Uterus (tissue), 3 donors: ENCODE measurements at regions not wholly inside any gene's neighbourhood (a gene's known extent, or its start where the extent isn't known, plus 50 kb on each side); places are given as distances from the start of the nearest gene placed in this dataset.

Source experiments
- DNase-seq, 2 donors: peaks; one replicate each; pipeline ENCODE4 v3.0.0-alpha.2; 2019 to 2020
- H3K27ac ChIP-seq, 2 donors: fragments of 200-600 bp; sonication (generic); 1 replicate in 1 of 2; 2 replicates in 1 of 2; pipeline ENCODE4 v1.5.1; 2016 to 2018
- H3K27me3 ChIP-seq, 2 donors: fragments of 200-600 bp; sonication (generic); one replicate each; pipeline ENCODE4 v1.5.1; 2018 to 2019; ENCODE audit warnings: control low read depth in 1 of 2
- H3K36me3 ChIP-seq, 2 donors: fragments of 200-600 bp; sonication (generic); one replicate each; pipeline ENCODE4 v1.5.1; 2019; ENCODE audit warnings: control low read depth in 1 of 2
- H3K4me1 ChIP-seq, 2 donors: fragments of 200-600 bp; sonication (generic); one replicate each; pipeline ENCODE4 v1.5.1; 2018 to 2019; ENCODE audit warnings: control low read depth in 1 of 2
- H3K4me3 ChIP-seq, 2 donors: fragments of 200-600 bp; sonication (generic); 1 replicate in 1 of 2; 2 replicates in 1 of 2; pipeline ENCODE4 v1.5.1; 2018 to 2019; ENCODE audit warnings: mild to moderate bottlenecking in 1 of 2
- H3K9me3 ChIP-seq, 2 donors: fragments of 200-600 bp; sonication (generic); one replicate each; pipeline ENCODE4 v1.5.1; 2019; ENCODE audit warnings: control low read depth in 1 of 2
- POLR2A ChIP-seq, 2 donors: fragments of 450-650 bp; IDR thresholded peaks; one replicate each; pipeline ENCODE4 v1.6.1; 2016; ENCODE audit warnings: antibody characterized with exemption in 2 of 2, mild to moderate bottlenecking in 1 of 2, moderate library complexity in 1 of 2
- intact Hi-C: fragments of 100-400 bp; cut with DNase I; formaldehyde crosslinking; loops from one replicate; pipeline ENCODE4 v1.15.1; 2023; ENCODE audit warnings: low total_unique reads
- TF ChIP-seq, protein P1 (sequence below), 4 experiments: fragments of 200-600 bp in 2 of 4; fragments of 450-650 bp in 2 of 4; sonication (generic) in 2 of 4; IDR thresholded peaks; one replicate each; pipeline ENCODE4 v1.5.1; 2016 to 2019; ENCODE audit warnings: antibody characterized with exemption in 4 of 4, mild to moderate bottlenecking in 2 of 4, moderate library complexity in 1 of 4
- donor health status: DM: yes; HTN: yes; CAD: no.

DNA sequence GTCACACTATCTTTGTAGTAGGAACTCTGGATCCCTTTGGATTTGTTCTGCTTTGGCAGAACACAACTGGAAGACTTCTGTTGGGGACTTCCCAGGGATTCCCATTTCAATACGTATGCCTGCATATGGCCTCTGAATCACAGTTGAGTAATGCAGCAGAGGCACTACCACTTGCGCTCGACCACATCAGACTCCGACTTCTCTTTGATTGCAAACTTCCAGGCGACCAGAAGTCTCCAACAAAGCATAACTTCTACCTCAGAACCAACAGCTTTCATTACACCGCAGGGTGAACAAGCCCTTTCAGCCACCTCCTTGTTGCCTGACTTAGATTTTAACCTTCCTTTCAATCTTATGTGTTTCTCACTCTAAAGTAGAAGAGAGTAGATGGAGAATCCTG lies 924.4 kb downstream of the IGSF11 start:
- Histone ChIP-seq H3K9me3 (no peaks in the 10 kb centered on the region), H3K4me1 (no peaks in the 10 kb centered on the region), H3K27me3 (no peaks in the 10 kb centered on the region), H3K27ac (no peak overlapping the region), H3K4me3 (no peak overlapping the region), H3K36me3 (no peaks in the 10 kb centered on the region)
- DNase-seq = no peak
- TF ChIP-seq POLR2A (IDR thresholded peaks at IDR 0.05) = no peak
- TF ChIP-seq, protein P1, sequence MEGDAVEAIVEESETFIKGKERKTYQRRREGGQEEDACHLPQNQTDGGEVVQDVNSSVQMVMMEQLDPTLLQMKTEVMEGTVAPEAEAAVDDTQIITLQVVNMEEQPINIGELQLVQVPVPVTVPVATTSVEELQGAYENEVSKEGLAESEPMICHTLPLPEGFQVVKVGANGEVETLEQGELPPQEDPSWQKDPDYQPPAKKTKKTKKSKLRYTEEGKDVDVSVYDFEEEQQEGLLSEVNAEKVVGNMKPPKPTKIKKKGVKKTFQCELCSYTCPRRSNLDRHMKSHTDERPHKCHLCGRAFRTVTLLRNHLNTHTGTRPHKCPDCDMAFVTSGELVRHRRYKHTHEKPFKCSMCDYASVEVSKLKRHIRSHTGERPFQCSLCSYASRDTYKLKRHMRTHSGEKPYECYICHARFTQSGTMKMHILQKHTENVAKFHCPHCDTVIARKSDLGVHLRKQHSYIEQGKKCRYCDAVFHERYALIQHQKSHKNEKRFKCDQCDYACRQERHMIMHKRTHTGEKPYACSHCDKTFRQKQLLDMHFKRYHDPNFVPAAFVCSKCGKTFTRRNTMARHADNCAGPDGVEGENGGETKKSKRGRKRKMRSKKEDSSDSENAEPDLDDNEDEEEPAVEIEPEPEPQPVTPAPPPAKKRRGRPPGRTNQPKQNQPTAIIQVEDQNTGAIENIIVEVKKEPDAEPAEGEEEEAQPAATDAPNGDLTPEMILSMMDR (IDR thresholded peaks at IDR 0.05) = no peak
- intact Hi-C loops = no loop called here

DNA sequence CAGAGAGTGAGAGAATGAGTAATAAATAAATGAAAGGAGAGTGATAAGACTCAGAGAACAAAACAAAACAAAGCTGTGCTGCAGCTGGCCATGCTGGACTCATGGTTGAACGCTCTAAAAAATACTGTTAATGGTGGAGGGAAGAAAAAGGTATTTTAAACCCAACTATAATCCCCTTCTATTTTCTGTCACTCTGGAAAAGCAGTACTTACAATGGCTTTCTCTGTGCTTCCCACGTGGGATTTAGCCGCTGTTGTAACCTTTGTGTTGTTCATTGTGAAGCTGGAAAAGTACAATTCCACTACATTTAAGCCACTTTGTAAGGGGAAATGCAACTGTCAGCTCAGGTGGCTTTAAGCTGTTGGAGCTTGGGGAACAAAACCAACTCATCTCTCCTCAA lies 917.7 kb downstream of the IGSF11 start:
- H3K9me3 ChIP-seq = no peaks in the 10 kb centered on the region
- no peak overlapping the region for H3K27ac ChIP-seq
- H3K4me1 ChIP-seq = no peaks in the 10 kb centered on the region
- no peak for TF ChIP-seq POLR2A (IDR thresholded peaks at IDR 0.05)
- no peaks in the 10 kb centered on the region for H3K27me3 ChIP-seq
- H3K36me3 ChIP-seq = no peaks in the 10 kb centered on the region
- H3K4me3 ChIP-seq = no peak overlapping the region
- DNase-seq = no peak
- intact Hi-C loops = no loop called here

DNA sequence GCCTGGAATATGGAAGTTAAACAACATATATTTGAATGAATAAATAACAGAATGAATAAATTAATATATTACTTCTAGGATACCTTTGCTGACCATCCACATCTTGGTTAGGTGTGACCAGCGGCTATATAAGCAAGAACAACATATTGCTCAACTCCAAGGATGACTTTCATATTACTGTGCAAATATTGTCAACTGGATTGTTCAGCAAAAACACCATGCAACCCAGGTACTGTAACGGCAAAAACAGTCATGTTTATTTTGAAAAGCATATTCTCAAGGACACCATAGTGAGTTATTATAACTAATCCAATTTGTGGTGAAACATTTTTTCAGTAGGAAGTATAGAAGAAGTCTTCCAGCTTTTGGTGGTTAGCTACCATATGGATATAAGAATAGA lies 907.9 kb downstream of the IGSF11 start:
- no peaks in the 10 kb centered on the region for H3K4me1 ChIP-seq
- no peaks in the 10 kb centered on the region for H3K36me3 ChIP-seq
- H3K27ac ChIP-seq = no peak overlapping the region
- H3K27me3 ChIP-seq = no peaks in the 10 kb centered on the region
- no peak for TF ChIP-seq POLR2A (IDR thresholded peaks at IDR 0.05)
- TF ChIP-seq, protein P1 (IDR thresholded peaks at IDR 0.05) = no peak
- no peaks in the 10 kb centered on the region for H3K9me3 ChIP-seq
- no peak overlapping the region for H3K4me3 ChIP-seq
- intact Hi-C loops = no loop called here
- DNase-seq = no peak

DNA sequence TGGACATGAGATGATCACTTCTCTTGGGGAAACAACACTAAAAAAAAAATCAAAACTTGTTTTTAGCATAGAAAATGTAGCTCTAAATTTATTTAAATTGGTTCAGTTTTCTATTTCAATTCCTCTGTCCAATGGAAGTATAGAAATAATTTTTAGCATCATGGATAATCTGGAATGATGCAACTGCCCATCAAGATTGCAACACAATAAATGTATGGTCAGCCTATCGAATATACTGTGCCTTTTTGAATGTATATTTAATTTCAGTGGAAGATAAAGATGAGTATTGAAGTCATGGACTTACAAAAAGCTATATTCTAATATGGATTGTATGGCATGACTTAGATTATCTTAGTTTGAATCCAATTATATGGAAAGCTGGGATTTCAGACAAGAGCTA lies 906.7 kb downstream of the IGSF11 start:
- intact Hi-C loops = no loop called here
- H3K27me3 ChIP-seq = no peaks in the 10 kb centered on the region

DNA sequence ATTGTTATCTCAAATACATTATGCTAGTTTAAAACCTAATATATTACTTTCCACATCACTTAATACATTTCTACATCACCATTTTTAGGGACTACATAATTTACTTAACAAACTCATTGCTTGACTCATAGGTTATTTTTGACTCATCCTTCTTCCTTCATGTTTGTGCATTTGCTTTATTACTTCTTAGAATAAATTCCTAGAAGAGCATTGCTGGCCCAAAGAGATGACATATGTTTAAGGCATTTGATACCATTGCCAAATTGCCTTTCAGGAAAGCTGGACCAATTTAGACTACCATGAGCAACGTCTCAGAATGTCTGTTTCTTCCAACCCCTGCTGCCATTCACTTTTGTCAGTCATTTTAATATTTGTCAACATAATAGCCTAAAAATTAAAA lies 905.8 kb downstream of the IGSF11 start:
- TF ChIP-seq, protein P1 (IDR thresholded peaks at IDR 0.05) = no peak
- TF ChIP-seq POLR2A (IDR thresholded peaks at IDR 0.05) = no peak
- Histone ChIP-seq H3K27me3 (no peaks in the 10 kb centered on the region), H3K9me3 (no peaks in the 10 kb centered on the region), H3K4me1 (no peaks in the 10 kb centered on the region), H3K36me3 (no peaks in the 10 kb centered on the region), H3K4me3 (no peak overlapping the region), H3K27ac (no peak overlapping the region)
- intact Hi-C loops = no loop called here
- no peak for DNase-seq

More for the DNA sequence above, 906.7 kb downstream of the IGSF11 start:
- no peak overlapping the region for H3K4me3 ChIP-seq
- H3K4me1 ChIP-seq = no peaks in the 10 kb centered on the region
- no peak for DNase-seq
- H3K27ac ChIP-seq = no peak overlapping the region
- H3K36me3 ChIP-seq = no peaks in the 10 kb centered on the region
- H3K9me3 ChIP-seq = no peaks in the 10 kb centered on the region
- TF ChIP-seq POLR2A (IDR thresholded peaks at IDR 0.05) = no peak
- TF ChIP-seq, protein P1 (IDR thresholded peaks at IDR 0.05) = no peak

DNA sequence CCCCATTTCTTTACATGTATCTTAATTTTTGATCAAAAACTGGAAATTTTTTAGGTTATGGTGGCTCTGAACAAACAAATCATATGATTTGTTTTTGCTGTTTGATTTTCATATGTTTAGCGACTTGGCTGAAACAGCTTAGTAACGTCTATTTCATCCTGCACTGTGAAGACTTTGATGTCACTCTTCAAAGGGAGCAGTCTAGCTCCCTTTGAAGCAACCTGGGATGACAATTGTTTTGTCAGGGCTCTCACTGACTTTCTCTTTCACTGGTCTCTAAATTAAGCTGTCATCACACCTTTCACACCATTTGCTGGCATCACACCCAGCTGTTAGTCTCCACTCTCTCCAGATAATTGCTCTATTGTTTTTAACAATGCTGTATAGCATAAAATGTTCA lies 896.9 kb downstream of the IGSF11 start:
- H3K9me3 ChIP-seq = no peaks in the 10 kb centered on the region
- H3K4me1 ChIP-seq = no peaks in the 10 kb centered on the region
- intact Hi-C loops = no loop called here
- DNase-seq = no peak
- no peak overlapping the region for H3K4me3 ChIP-seq
- TF ChIP-seq, protein P1 (IDR thresholded peaks at IDR 0.05) = no peak
- no peak for TF ChIP-seq POLR2A (IDR thresholded peaks at IDR 0.05)
- no peaks in the 10 kb centered on the region for H3K27me3 ChIP-seq
- H3K36me3 ChIP-seq = no peaks in the 10 kb centered on the region
- no peak overlapping the region for H3K27ac ChIP-seq
